ENCODE measurements at regions not wholly inside any gene's neighbourhood (a gene's known extent, or its start where the extent isn't known, plus 50 kb on each side); places are given as distances from the start of the nearest gene placed in this dataset.

DNA sequence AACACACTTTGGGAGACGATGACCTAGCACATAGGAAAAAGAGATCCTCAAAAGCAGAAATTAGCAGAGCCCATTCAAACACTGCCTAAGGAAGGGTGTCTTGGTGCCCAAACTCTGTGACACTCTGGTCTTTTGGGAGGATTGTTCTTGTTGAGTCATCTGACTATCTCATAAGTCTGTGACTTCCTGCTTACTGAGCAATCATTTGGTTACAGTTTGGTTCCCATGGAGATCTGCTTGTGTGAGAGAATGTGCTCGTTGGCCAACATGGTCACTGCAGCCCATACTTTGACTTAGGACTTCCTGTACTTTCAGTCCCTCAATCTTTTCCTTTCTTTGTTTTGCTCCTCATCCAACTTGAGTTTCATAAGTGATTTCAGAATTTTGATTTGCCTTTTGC is 602.9 kb downstream of the NYAP2 start:
- TF ChIP-seq, protein P1, sequence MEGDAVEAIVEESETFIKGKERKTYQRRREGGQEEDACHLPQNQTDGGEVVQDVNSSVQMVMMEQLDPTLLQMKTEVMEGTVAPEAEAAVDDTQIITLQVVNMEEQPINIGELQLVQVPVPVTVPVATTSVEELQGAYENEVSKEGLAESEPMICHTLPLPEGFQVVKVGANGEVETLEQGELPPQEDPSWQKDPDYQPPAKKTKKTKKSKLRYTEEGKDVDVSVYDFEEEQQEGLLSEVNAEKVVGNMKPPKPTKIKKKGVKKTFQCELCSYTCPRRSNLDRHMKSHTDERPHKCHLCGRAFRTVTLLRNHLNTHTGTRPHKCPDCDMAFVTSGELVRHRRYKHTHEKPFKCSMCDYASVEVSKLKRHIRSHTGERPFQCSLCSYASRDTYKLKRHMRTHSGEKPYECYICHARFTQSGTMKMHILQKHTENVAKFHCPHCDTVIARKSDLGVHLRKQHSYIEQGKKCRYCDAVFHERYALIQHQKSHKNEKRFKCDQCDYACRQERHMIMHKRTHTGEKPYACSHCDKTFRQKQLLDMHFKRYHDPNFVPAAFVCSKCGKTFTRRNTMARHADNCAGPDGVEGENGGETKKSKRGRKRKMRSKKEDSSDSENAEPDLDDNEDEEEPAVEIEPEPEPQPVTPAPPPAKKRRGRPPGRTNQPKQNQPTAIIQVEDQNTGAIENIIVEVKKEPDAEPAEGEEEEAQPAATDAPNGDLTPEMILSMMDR (conservative IDR thresholded peaks at IDR 0.05 in 1 of 2, IDR thresholded peaks at IDR 0.05 in 1 of 2; ENCODE audit: low read depth in 1 of 2, low read length in 2 of 2): no peak
- no peak for TF ChIP-seq EZH2 (IDR thresholded peaks at IDR 0.05; ENCODE audit: low read length, missing control alignments)
